NCI-H748 treated with DMSO at 0.1 percent for 48 hours (cell line): ENCODE measurements at regions not wholly inside any gene's neighbourhood (a gene's known extent, or its start where the extent isn't known, plus 50 kb on each side); places are given as distances from the start of the nearest gene placed in this dataset.
"Not testable (repeated sequence)": the region's sequence is repeated elsewhere in the genome, so short reads cannot be mapped to it uniquely, and the experiment has no call there.

Experiments used
- DNase-seq: peaks from one replicate; lab custom pipeline; 2025; lab: John Stamatoyannopoulos, UW

DNA sequence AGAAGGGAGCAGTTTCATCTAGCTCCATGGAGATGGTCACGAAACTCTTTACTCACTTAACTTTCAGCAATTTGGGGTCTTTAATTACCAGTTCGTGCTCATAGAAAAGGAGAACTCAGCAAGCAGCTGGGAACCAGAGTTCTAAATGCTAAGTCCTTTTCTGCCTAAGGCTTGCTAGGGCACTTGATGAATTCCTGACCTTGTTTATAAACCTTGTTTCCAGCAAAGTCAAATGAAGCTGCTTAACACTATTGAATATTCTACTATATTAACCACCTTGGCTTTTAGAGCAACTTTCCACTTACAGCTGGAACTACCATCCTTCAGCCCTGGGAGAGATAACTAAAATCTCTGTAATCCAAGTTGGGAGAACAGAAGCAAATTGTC is 79.5 kb upstream of the TSC22D2 start:
- DNase-seq, result no peak

DNA sequence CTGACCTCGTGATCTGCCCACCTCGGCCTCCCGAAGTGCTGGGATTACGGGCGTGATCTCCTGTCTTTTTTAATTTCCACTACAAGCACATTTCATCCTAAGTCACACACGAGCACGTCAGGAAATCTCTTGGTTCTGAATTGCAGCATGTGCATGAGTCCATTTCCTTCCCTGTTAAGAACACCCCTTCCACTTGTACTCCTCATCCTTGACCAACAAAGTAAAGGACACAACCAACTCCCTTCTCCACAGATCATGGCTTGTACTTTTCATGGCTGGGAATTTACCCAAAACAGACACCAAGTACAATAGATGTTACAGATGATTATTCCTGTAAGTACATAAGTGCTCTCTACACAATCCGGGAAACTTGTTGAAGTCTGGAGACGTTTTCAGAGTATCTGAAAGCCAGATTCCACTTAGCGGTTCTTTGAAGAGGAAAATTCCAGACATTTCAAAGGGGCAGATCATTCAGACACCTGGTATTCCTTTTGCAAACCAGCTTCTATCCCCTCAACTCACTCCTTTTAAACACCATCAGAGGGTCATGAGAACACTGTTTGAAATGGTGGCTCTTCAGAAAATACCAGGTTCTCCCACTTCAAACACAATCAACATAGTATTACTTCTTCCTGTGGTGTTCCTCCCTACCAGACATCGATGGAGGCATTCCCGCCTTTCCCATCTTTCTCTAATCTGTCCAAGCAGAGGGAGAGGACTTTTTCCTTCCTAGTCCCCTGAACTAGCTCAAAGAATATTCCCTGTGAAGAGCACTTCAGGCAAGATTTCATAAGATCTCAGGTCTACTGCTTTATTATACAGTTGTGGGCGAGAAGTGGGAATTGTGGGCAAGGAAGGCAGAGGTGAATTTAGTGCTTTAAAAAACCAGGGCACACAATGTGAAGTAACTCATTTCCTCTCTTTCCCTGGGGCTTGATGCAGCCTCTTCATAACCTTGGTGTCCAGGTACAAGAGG is 80.1 kb upstream of the TSC22D2 start:
- DNase-seq, result no peak

- DNase-seq, result no peak
Measured at GRCh38 chr3:150324788-150325187, 83.3 kb upstream of the TSC22D2 start.

- no peak for DNase-seq
Measured at GRCh38 chr3:150324245-150324644, 83.9 kb upstream of the TSC22D2 start.

DNA sequence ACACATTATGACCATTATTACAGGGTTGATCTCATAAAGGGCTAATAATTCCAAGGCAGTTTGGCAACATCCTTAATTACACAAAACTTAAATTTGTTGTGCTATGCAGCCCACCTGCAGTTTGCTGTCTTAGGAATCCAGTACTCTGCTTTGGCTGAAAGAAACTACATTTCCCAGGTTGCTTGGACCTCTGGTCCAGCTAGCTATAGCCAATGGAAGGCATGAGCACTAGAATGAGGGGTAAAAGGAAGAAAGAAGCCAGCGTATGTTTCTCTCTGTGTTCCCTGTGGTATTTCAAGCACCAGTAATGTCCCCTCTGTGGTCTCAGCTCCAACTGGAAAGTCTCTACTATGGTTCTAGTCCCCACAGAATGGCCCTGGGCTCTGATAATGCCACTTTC is 84.3 kb upstream of the TSC22D2 start:
- no peak for DNase-seq

DNA sequence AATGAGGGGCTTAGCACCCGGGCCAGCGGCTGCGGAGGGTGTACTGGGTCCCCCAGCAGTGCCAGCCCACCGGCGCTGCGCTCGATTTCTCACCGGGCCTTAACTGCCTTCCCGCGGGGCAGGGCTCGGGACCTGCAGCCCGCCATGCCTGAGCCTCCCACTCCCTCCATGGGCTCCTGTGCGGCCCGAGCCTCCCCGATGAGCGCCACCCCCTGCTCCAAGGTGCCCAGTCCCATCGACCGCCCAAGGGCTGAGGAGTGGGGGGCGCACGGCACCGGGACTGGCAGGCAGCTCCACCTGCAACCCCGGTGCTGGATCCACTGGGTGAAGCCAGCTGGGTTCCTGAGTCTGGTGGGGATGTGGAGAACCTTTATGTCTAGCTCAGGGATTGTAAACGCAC is 85.0 kb upstream of the TSC22D2 start:
- not testable (repeated sequence) for DNase-seq

GRCh38 chr3:150320971-150321370 is 87.1 kb upstream of the TSC22D2 start:
- DNase-seq, result not testable (repeated sequence)

DNA sequence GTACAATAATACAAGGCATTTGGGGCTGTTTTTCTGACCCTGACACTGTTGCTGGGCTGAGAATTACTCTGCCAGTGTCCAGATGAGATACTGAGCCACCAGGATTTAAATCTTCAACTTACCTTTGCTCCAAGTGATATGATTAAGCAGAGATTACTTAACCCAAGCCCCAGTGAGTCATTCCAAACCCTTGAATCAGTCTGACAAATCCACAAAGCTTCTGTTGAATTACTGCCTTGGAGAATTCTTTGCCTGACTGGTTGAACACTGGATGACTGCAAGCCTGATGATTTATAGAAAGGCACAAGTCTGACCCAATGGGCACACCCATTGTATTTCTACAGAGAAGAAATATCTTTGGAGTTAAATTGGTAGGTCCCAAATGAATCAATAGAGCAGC is 88.2 kb upstream of the TSC22D2 start:
- no peak for DNase-seq

- DNase-seq, result no peak
Measured at GRCh38 chr3:150317469-150317868, 90.6 kb upstream of the TSC22D2 start.

DNA sequence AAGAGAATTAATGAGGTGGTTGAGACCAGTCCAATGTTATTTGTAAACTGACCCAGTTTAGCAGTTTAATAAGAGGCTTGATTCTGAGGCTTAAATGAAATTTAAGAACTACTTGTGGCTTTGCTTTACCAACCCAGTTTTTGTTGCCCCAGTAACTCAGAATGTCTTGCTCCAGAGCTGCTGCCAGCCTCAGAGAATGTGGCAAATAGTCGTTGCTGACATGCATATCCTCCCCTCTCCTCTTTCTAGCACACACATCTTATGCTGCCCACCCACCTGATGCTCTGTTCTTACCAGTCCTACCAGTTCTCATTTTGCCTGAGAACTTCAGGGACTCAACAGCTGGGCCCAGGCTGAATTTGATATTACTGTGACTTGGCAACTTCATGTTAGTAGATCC is 92.4 kb upstream of the TSC22D2 start:
- no peak for DNase-seq

GRCh38 chr3:150314248-150315004 is 93.7 kb upstream of the TSC22D2 start:
- no peak for DNase-seq

GRCh38 chr3:150312018-150312657 is 96.0 kb upstream of the TSC22D2 start:
- DNase-seq, result no peak

- no peak for DNase-seq
Measured at GRCh38 chr3:150311156-150311555, 96.9 kb upstream of the TSC22D2 start.

- no peak for DNase-seq
Measured at GRCh38 chr3:150309557-150309956, 98.5 kb upstream of the TSC22D2 start.

DNA sequence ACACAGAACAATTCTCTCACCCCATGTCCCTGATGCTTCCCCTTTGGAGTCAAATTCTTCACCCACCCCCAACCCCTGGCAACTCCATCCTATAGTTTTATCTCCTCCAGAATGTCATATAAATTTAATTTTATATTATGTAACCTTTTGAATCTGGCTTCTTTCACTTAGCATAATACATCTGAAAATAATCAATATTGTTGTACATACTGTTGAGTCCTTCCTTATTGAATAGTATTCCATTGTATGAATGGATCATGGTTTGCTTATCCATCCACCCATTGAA is 98.9 kb upstream of the TSC22D2 start:
- DNase-seq, result no peak

DNA sequence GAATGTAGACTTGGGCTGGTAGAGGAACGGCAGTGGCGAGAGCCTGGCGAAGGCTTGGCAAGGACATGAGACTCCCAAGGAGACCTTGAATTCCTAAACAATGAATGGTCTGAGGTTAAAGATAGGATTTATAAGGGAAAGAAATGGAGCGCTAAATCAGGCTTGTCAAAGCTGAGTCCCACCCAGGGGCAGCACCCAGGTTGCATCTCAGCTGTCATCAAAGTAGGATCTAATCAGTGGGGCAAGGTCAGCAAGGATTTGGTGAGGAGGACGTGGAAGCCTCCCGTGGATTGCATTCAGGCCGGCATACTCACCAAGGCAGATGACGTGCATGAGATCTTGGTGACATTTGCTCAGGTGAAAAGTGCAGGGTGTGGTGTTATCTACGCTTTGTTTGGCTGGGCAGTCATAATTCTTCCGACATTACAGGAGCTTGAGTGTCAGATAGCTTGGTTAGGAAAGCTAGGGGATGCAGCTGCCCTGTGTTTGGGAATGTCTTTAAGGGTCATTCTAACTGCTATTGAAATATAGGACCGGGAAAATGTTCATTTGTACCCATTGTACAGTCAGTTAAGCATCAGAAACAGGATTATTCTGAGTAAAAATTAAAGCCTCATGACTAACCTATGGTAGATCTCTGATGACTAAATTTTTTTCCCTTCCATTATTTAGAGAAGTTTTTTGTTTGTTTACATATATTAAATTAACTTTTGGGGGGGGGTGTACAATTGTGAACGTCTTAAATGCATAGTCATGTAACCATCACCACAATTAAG is 99.4 kb upstream of the TSC22D2 start:
- DNase-seq, result no peak

GRCh38 chr3:150308037-150308319 is 100.1 kb upstream of the TSC22D2 start:
- DNase-seq, result no peak

GRCh38 chr3:150307311-150308036 is 100.6 kb upstream of the TSC22D2 start:
- DNase-seq, result no peak

GRCh38 chr3:150306906-150307305 is 101.2 kb upstream of the TSC22D2 start:
- DNase-seq, result no peak

- DNase-seq, result no peak
Measured at GRCh38 chr3:150306083-150306482, 102.0 kb upstream of the TSC22D2 start.

GRCh38 chr3:150303768-150304167 is 104.3 kb upstream of the TSC22D2 start:
- no peak for DNase-seq

- DNase-seq, result no peak
Measured at GRCh38 chr3:150302246-150302645, 105.9 kb upstream of the TSC22D2 start.
